ENCODE measurements at regions not wholly inside any gene's neighbourhood (a gene's known extent, or its start where the extent isn't known, plus 50 kb on each side); places are given as distances from the start of the nearest gene placed in this dataset.

GRCh38 chr14:104268295-104268694, 129.9 kb downstream of the KIF26A start:
- TF ChIP-seq CTCF (IDR thresholded peaks at IDR 0.05) (no peak), EZH2 (IDR thresholded peaks at IDR 0.05; ENCODE audit: borderline replicate concordance, insufficient read depth, low read depth, low read length, poor library complexity, severe bottlenecking) (no peak)
